CD4-positive, CD25-positive, alpha-beta regulatory T cell (primary cell): ENCODE measurements at regions not wholly inside any gene's neighbourhood (a gene's known extent, or its start where the extent isn't known, plus 50 kb on each side); places are given as distances from the start of the nearest gene placed in this dataset.
A peak's percentile ranks its signal among the peaks of the same experiment; 100 is the strongest.

Experiments used
- ATAC-seq, 2 donors: fragments of 150-1000 bp; cut with Tn5 transposase; one replicate each; pipeline ENCODE4 v1.10.0; 2021; ENCODE audit warnings: low read depth in 2 of 2, moderate number of reproducible peaks in 2 of 2, moderate library complexity in 1 of 2
- DNase-seq, 3 donors: peaks; one replicate each; pipeline versions ENCODE4 v3.0.0 to v3.0.0-alpha.2; 2012 to 2022; ENCODE audit warnings: mixed read lengths in 1 of 3
- H3K27ac ChIP-seq: one replicate; pipeline ENCODE4 v1.7.0; 2013; ENCODE audit warnings: mild to moderate bottlenecking, low read length; ENCODE audit not compliant: insufficient read depth, poor library complexity, severe bottlenecking
- H3K27me3 ChIP-seq: one replicate; pipeline ENCODE4 v1.7.0; 2013; ENCODE audit warnings: low read length; ENCODE audit not compliant: control insufficient read depth, insufficient read depth
- H3K36me3 ChIP-seq: one replicate; pipeline ENCODE4 v1.7.0; 2013; ENCODE audit warnings: mild to moderate bottlenecking, low read length, moderate library complexity; ENCODE audit not compliant: control insufficient read depth, insufficient read depth
- H3K4me1 ChIP-seq: 2 replicates; pipeline ENCODE4 v1.7.0; 2013; ENCODE audit warnings: mild to moderate bottlenecking, low read length; ENCODE audit not compliant: insufficient read depth, control insufficient read depth, poor library complexity, severe bottlenecking
- H3K4me3 ChIP-seq: one replicate; pipeline ENCODE4 v1.7.0; 2013; ENCODE audit warnings: low read depth, mild to moderate bottlenecking, low read length, moderate library complexity
- H3K9me3 ChIP-seq, 2 experiments: 1 replicate in 1 of 2; 2 replicates in 1 of 2; pipeline ENCODE4 v1.7.0; 2013; ENCODE audit warnings: low read length in 2 of 2, mild to moderate bottlenecking in 1 of 2, moderate library complexity in 1 of 2; ENCODE audit not compliant: control insufficient read depth in 2 of 2
- H3K27ac Mint-ChIP-seq, 3 donors: one replicate each; pipeline ENCODE4 v1.8.0; 2020 to 2022; ENCODE audit warnings: mild to moderate bottlenecking in 3 of 3, mixed read lengths in 3 of 3, moderate library complexity in 2 of 3
- H3K27me3 Mint-ChIP-seq: one replicate; pipeline ENCODE4 v1.8.0; 2022; ENCODE audit warnings: mild to moderate bottlenecking, mixed read lengths
- H3K36me3 Mint-ChIP-seq: one replicate; pipeline ENCODE4 v1.8.0; 2020; ENCODE audit warnings: mixed read lengths
- H3K4me1 Mint-ChIP-seq, 4 donors: one replicate each; pipeline ENCODE4 v1.8.0; 2020 to 2022; ENCODE audit warnings: mixed read lengths in 4 of 4, mild to moderate bottlenecking in 1 of 4
- H3K4me3 Mint-ChIP-seq, 4 donors: one replicate each; pipeline ENCODE4 v1.8.0; 2020 to 2022; ENCODE audit warnings: mild to moderate bottlenecking in 4 of 4, mixed read lengths in 4 of 4, moderate library complexity in 3 of 4
- H3K9me3 Mint-ChIP-seq, 7 donors: one replicate each; pipeline ENCODE4 v1.8.0; 2020 to 2022; ENCODE audit warnings: mixed read lengths in 7 of 7, mild to moderate bottlenecking in 3 of 7, moderate library complexity in 2 of 7

- Histone ChIP-seq H3K27me3 (peaks cover 3% of the 10 kb centered on the region), H3K27ac (no peak overlapping the region), H3K4me3 (no peak overlapping the region), H3K36me3 (no peaks in the 10 kb centered on the region), H3K9me3 (peaks cover 0 to 9% of the 10 kb centered on the region in 2 experiments), H3K4me1 (no peaks in the 10 kb centered on the region)
- H3K4me1 Mint-ChIP-seq: no peaks in the 10 kb centered on the region
- peaks cover 5% of the 10 kb centered on the region for H3K27me3 Mint-ChIP-seq
- ATAC-seq: no peak
- no peaks in the 10 kb centered on the region for H3K36me3 Mint-ChIP-seq
- H3K4me3 Mint-ChIP-seq: no peak overlapping the region
- H3K27ac Mint-ChIP-seq: no peak overlapping the region
- no peak for DNase-seq
- peaks cover 0 to 14% (median 6%) of the 10 kb centered on the region in 7 donors for H3K9me3 Mint-ChIP-seq
Observed at GRCh38 chr7:116128139-116128538, 82.2 kb upstream of the TES start.

- H3K27me3 ChIP-seq: peaks cover 2% of the 10 kb centered on the region
- H3K4me1 Mint-ChIP-seq: peaks cover 0 to 2% (median 0%) of the 10 kb centered on the region in 4 donors
- H3K9me3 Mint-ChIP-seq: no peaks in the 10 kb centered on the region
- peaks cover 12% of the 10 kb centered on the region for H3K27me3 Mint-ChIP-seq
- no peak overlapping the region for H3K4me3 ChIP-seq
- DNase-seq (no peak), ATAC-seq (no peak)
- no peak overlapping the region for H3K27ac ChIP-seq
- no peaks in the 10 kb centered on the region for H3K4me1 ChIP-seq
- H3K36me3 Mint-ChIP-seq: no peaks in the 10 kb centered on the region
- no peaks in the 10 kb centered on the region for H3K9me3 ChIP-seq
- no peak overlapping the region for H3K4me3 Mint-ChIP-seq
- H3K27ac Mint-ChIP-seq: no peak overlapping the region
- no peaks in the 10 kb centered on the region for H3K36me3 ChIP-seq
Observed at GRCh38 chr7:116135306-116135705, 75.0 kb upstream of the TES start.

GRCh38 chr7:116138202-116138801, 72.0 kb upstream of the TES start:
- Histone ChIP-seq H3K4me3 (no peak overlapping the region), H3K4me1 (no peaks in the 10 kb centered on the region), H3K36me3 (no peaks in the 10 kb centered on the region), H3K9me3 (no peaks in the 10 kb centered on the region), H3K27me3 (peaks cover 2% of the 10 kb centered on the region), H3K27ac (no peak overlapping the region)
- no peak overlapping the region for H3K4me3 Mint-ChIP-seq
- no peaks in the 10 kb centered on the region for H3K9me3 Mint-ChIP-seq
- DNase-seq (peak in 2 of 3 donors; percentile 31 to 78), ATAC-seq (peak; percentile 65 to 78)
- no peak overlapping the region for H3K27ac Mint-ChIP-seq
- H3K27me3 Mint-ChIP-seq: peaks cover 12% of the 10 kb centered on the region
- H3K4me1 Mint-ChIP-seq: peaks cover 0 to 10% (median 4%) of the 10 kb centered on the region in 4 donors
- no peaks in the 10 kb centered on the region for H3K36me3 Mint-ChIP-seq

GRCh38 chr7:116139007-116139406, 71.3 kb upstream of the TES start:
- Histone ChIP-seq H3K27ac (no peak overlapping the region), H3K9me3 (no peaks in the 10 kb centered on the region), H3K36me3 (no peaks in the 10 kb centered on the region), H3K4me1 (no peaks in the 10 kb centered on the region), H3K27me3 (peaks cover 2% of the 10 kb centered on the region), H3K4me3 (no peak overlapping the region)
- no peaks in the 10 kb centered on the region for H3K36me3 Mint-ChIP-seq
- H3K4me1 Mint-ChIP-seq: peaks cover 0 to 10% (median 4%) of the 10 kb centered on the region in 4 donors
- H3K27ac Mint-ChIP-seq: no peak overlapping the region
- ATAC-seq (no peak), DNase-seq (no peak)
- H3K27me3 Mint-ChIP-seq: peaks cover 12% of the 10 kb centered on the region
- H3K4me3 Mint-ChIP-seq: no peak overlapping the region
- H3K9me3 Mint-ChIP-seq: no peaks in the 10 kb centered on the region

- Histone ChIP-seq H3K4me1 (no peaks in the 10 kb centered on the region), H3K9me3 (no peaks in the 10 kb centered on the region), H3K4me3 (no peak overlapping the region), H3K27me3 (peaks cover under 1% of the 10 kb centered on the region), H3K27ac (no peak overlapping the region), H3K36me3 (no peaks in the 10 kb centered on the region)
- no peak for DNase-seq
- Mint-ChIP-seq H3K9me3 (no peaks in the 10 kb centered on the region), H3K27me3 (peaks cover 12% of the 10 kb centered on the region), H3K4me3 (no peak overlapping the region), H3K27ac (no peak overlapping the region), H3K36me3 (no peaks in the 10 kb centered on the region), H3K4me1 (peaks cover 0 to 11% (median 7%) of the 10 kb centered on the region in 4 donors)
- ATAC-seq: no peak
Observed at GRCh38 chr7:116139807-116140206, 70.5 kb upstream of the TES start.

GRCh38 chr7:116142374-116142773, 68.0 kb upstream of the TES start:
- Mint-ChIP-seq H3K4me3 (no peak overlapping the region), H3K36me3 (no peaks in the 10 kb centered on the region), H3K4me1 (peaks cover 0 to 17% (median 15%) of the 10 kb centered on the region in 4 donors), H3K27ac (no peak overlapping the region), H3K9me3 (no peaks in the 10 kb centered on the region), H3K27me3 (peaks cover 7% of the 10 kb centered on the region)
- H3K36me3 ChIP-seq: no peaks in the 10 kb centered on the region
- H3K4me3 ChIP-seq: no peak overlapping the region
- H3K27ac ChIP-seq: no peak overlapping the region
- DNase-seq: no peak
- ATAC-seq: no peak
- no peaks in the 10 kb centered on the region for H3K27me3 ChIP-seq
- no peaks in the 10 kb centered on the region for H3K4me1 ChIP-seq
- H3K9me3 ChIP-seq: no peaks in the 10 kb centered on the region

- no peaks in the 10 kb centered on the region for H3K9me3 Mint-ChIP-seq
- DNase-seq (peak in 2 of 3 donors; percentile 15 to 82), ATAC-seq (peak; percentile 66 to 84)
- H3K9me3 ChIP-seq: no peaks in the 10 kb centered on the region
- H3K4me1 Mint-ChIP-seq: peaks cover 0 to 17% (median 15%) of the 10 kb centered on the region in 4 donors
- H3K27ac Mint-ChIP-seq: no peak overlapping the region
- H3K4me3 ChIP-seq: no peak overlapping the region
- H3K36me3 ChIP-seq: no peaks in the 10 kb centered on the region
- H3K27me3 ChIP-seq: no peaks in the 10 kb centered on the region
- peaks cover 7% of the 10 kb centered on the region for H3K27me3 Mint-ChIP-seq
- H3K4me3 Mint-ChIP-seq: no peak overlapping the region
- no peaks in the 10 kb centered on the region for H3K36me3 Mint-ChIP-seq
- H3K4me1 ChIP-seq: no peaks in the 10 kb centered on the region
- H3K27ac ChIP-seq: no peak overlapping the region
Observed at GRCh38 chr7:116142850-116143249, 67.5 kb upstream of the TES start.

- no peaks in the 10 kb centered on the region for H3K36me3 Mint-ChIP-seq
- peak overlapping the region in 2 of 3 donors; percentile 37 to 78 for H3K27ac Mint-ChIP-seq
- peaks cover 8% of the 10 kb centered on the region for H3K27me3 Mint-ChIP-seq
- H3K4me1 Mint-ChIP-seq: peaks cover 0 to 17% (median 15%) of the 10 kb centered on the region in 4 donors
- Histone ChIP-seq H3K36me3 (no peaks in the 10 kb centered on the region), H3K4me3 (no peak overlapping the region), H3K9me3 (no peaks in the 10 kb centered on the region), H3K4me1 (no peaks in the 10 kb centered on the region), H3K27me3 (peaks cover 4% of the 10 kb centered on the region), H3K27ac (no peak overlapping the region)
- DNase-seq (peak in 1 of 3 donors; percentile 88), ATAC-seq (peak; percentile 26 to 47)
- no peak overlapping the region for H3K4me3 Mint-ChIP-seq
- peaks cover 0 to 2% (median 0%) of the 10 kb centered on the region in 7 donors for H3K9me3 Mint-ChIP-seq
Observed at GRCh38 chr7:116145245-116145852, 65.0 kb upstream of the TES start.
